ES-I3 (cell line): ENCODE measurements at regions not wholly inside any gene's neighbourhood (a gene's known extent, or its start where the extent isn't known, plus 50 kb on each side); places are given as distances from the start of the nearest gene placed in this dataset.
"Not testable (repeated sequence)": the region's sequence is repeated elsewhere in the genome, so short reads cannot be mapped to it uniquely, and the experiment has no call there.

Experiments used
- H3K36me3 ChIP-seq: 2 replicates; pipeline ENCODE4 v1.6.1; 2013; ENCODE audit warnings: mild to moderate bottlenecking, low read length, control low read depth, moderate library complexity; ENCODE audit not compliant: insufficient read depth
- H3K4me1 ChIP-seq: 2 replicates; pipeline ENCODE4 v1.6.1; 2013; ENCODE audit warnings: mild to moderate bottlenecking, control low read depth, low read length; ENCODE audit not compliant: insufficient read depth
- H3K9ac ChIP-seq: 2 replicates; pipeline ENCODE4 v1.6.1; 2013; ENCODE audit warnings: low read depth, mild to moderate bottlenecking, low read length, moderate library complexity
- H3K9me3 ChIP-seq: 2 replicates; pipeline ENCODE4 v1.6.1; 2013; ENCODE audit warnings: mild to moderate bottlenecking, low read length, moderate library complexity; ENCODE audit not compliant: control insufficient read depth, insufficient read depth

GRCh38 chr21:20040768-20041167, 957.4 kb upstream of the NCAM2 start:
- H3K36me3 ChIP-seq = no peaks in the 10 kb centered on the region
- H3K4me1 ChIP-seq = peaks cover 3% of the 10 kb centered on the region; the same call in 1 of the 2 replicates
- no peak overlapping the region for H3K9ac ChIP-seq
- H3K9me3 ChIP-seq = no peaks in the 10 kb centered on the region

GRCh38 chr21:20045197-20045596, 953.0 kb upstream of the NCAM2 start:
- no peaks in the 10 kb centered on the region for H3K36me3 ChIP-seq
- H3K4me1 ChIP-seq = peaks cover 3% of the 10 kb centered on the region; the same call in 1 of the 2 replicates
- H3K9me3 ChIP-seq = no peaks in the 10 kb centered on the region
- H3K9ac ChIP-seq = no peak overlapping the region

- not testable (repeated sequence) for H3K36me3 ChIP-seq, H3K9me3 ChIP-seq, H3K9ac ChIP-seq, H3K4me1 ChIP-seq
These were observed 949.9 kb upstream of the NCAM2 start for GRCh38 chr21:20048130-20048837.

- Histone ChIP-seq H3K4me1 (no peaks in the 10 kb centered on the region), H3K36me3 (no peaks in the 10 kb centered on the region), H3K9ac (no peak overlapping the region), H3K9me3 (no peaks in the 10 kb centered on the region)
These were observed 914.9 kb upstream of the NCAM2 start for GRCh38 chr21:20083336-20083735.

- H3K9ac ChIP-seq = no peak overlapping the region
- H3K36me3 ChIP-seq = no peaks in the 10 kb centered on the region
- H3K4me1 ChIP-seq = no peaks in the 10 kb centered on the region
- H3K9me3 ChIP-seq = no peaks in the 10 kb centered on the region
These were observed 914.3 kb upstream of the NCAM2 start for GRCh38 chr21:20083925-20084324.

- Histone ChIP-seq H3K4me1 (no peaks in the 10 kb centered on the region), H3K9me3 (no peaks in the 10 kb centered on the region), H3K9ac (no peak overlapping the region), H3K36me3 (no peaks in the 10 kb centered on the region)
These were observed 911.7 kb upstream of the NCAM2 start for GRCh38 chr21:20086508-20086907.

- H3K36me3 ChIP-seq = no peaks in the 10 kb centered on the region
- H3K9me3 ChIP-seq = no peaks in the 10 kb centered on the region
- no peaks in the 10 kb centered on the region for H3K4me1 ChIP-seq
- no peak overlapping the region for H3K9ac ChIP-seq
These were observed 891.8 kb upstream of the NCAM2 start for GRCh38 chr21:20106368-20106767.

- no peaks in the 10 kb centered on the region for H3K36me3 ChIP-seq
- no peaks in the 10 kb centered on the region for H3K9me3 ChIP-seq
- no peak overlapping the region for H3K9ac ChIP-seq
- H3K4me1 ChIP-seq = no peaks in the 10 kb centered on the region
These were observed 890.2 kb upstream of the NCAM2 start for GRCh38 chr21:20108016-20108415.

GRCh38 chr21:20108976-20109540, 889.2 kb upstream of the NCAM2 start:
- Histone ChIP-seq H3K9me3 (no peaks in the 10 kb centered on the region), H3K36me3 (no peaks in the 10 kb centered on the region), H3K9ac (no peak overlapping the region), H3K4me1 (no peaks in the 10 kb centered on the region)

- H3K9me3 ChIP-seq = no peaks in the 10 kb centered on the region
- H3K36me3 ChIP-seq = no peaks in the 10 kb centered on the region
- H3K4me1 ChIP-seq = no peaks in the 10 kb centered on the region
- H3K9ac ChIP-seq = no peak overlapping the region
These were observed 887.8 kb upstream of the NCAM2 start for GRCh38 chr21:20110368-20110767.

- Histone ChIP-seq H3K4me1 (no peaks in the 10 kb centered on the region), H3K9me3 (peaks cover 17% of the 10 kb centered on the region), H3K9ac (no peak overlapping the region), H3K36me3 (no peaks in the 10 kb centered on the region; the same call in 1 of the 2 replicates)
These were observed 846.5 kb upstream of the NCAM2 start for GRCh38 chr21:20151741-20152140.

- Histone ChIP-seq H3K4me1 (no peaks in the 10 kb centered on the region), H3K9me3 (no peaks in the 10 kb centered on the region), H3K9ac (no peak overlapping the region), H3K36me3 (no peaks in the 10 kb centered on the region)
These were observed 835.0 kb upstream of the NCAM2 start for GRCh38 chr21:20163167-20163566.

GRCh38 chr21:20167059-20167458, 831.1 kb upstream of the NCAM2 start:
- H3K36me3 ChIP-seq = no peaks in the 10 kb centered on the region
- no peak overlapping the region for H3K9ac ChIP-seq
- no peaks in the 10 kb centered on the region for H3K4me1 ChIP-seq
- no peaks in the 10 kb centered on the region for H3K9me3 ChIP-seq

- Histone ChIP-seq H3K4me1 (no peaks in the 10 kb centered on the region), H3K36me3 (no peaks in the 10 kb centered on the region), H3K9ac (no peak overlapping the region), H3K9me3 (no peaks in the 10 kb centered on the region)
These were observed 828.2 kb upstream of the NCAM2 start for GRCh38 chr21:20169812-20170576.

GRCh38 chr21:20186186-20186585, 812.0 kb upstream of the NCAM2 start:
- Histone ChIP-seq H3K9ac (no peak overlapping the region), H3K9me3 (no peaks in the 10 kb centered on the region), H3K4me1 (no peaks in the 10 kb centered on the region), H3K36me3 (no peaks in the 10 kb centered on the region)
